IgD-negative memory B cell (primary cell): ENCODE measurements at regions not wholly inside any gene's neighbourhood (a gene's known extent, or its start where the extent isn't known, plus 50 kb on each side); places are given as distances from the start of the nearest gene placed in this dataset.

Experiments
- H3K27ac Mint-ChIP-seq, 3 donors: one replicate each; pipeline ENCODE4 v1.8.0; 2020 to 2022; ENCODE audit warnings: mild to moderate bottlenecking in 3 of 3, mixed read lengths in 3 of 3, moderate library complexity in 1 of 3
- H3K27me3 Mint-ChIP-seq: one replicate; pipeline ENCODE4 v1.8.0; 2021; ENCODE audit warnings: mixed read lengths
- H3K36me3 Mint-ChIP-seq: one replicate; pipeline ENCODE4 v1.8.0; 2020; ENCODE audit warnings: mild to moderate bottlenecking, mixed read lengths
- H3K4me1 Mint-ChIP-seq, 3 donors: one replicate each; pipeline ENCODE4 v1.8.0; 2020 to 2022; ENCODE audit warnings: mixed read lengths in 3 of 3, mild to moderate bottlenecking in 1 of 3
- H3K4me3 Mint-ChIP-seq, 4 donors: one replicate each; pipeline ENCODE4 v1.8.0; 2020 to 2022; ENCODE audit warnings: mild to moderate bottlenecking in 4 of 4, mixed read lengths in 4 of 4, moderate library complexity in 3 of 4
- H3K9me3 Mint-ChIP-seq, 3 donors: one replicate each; pipeline ENCODE4 v1.8.0; 2020 to 2021; ENCODE audit warnings: mixed read lengths in 3 of 3, mild to moderate bottlenecking in 1 of 3

DNA sequence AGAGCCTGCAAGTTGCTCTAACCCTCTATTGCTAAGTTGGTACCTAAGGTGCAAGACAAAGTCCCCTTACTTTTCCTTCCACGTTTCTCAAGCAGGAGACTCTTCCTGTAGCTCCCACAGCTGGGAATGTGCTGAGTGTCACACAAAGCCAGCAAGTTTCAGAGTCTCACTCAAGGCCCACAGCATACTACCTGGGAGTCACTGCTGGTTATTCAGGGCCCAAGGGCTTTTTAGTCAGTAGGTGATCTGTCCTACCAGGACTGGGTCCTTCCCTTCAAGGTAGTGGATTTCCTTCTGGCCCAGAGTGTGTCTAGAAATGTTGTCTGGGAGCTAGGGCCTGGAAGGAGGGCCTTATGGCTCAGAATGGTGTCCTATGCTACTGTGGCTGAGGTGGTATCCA is 261.9 kb upstream of the CITED2 start:
- no peak overlapping the region for H3K4me3 Mint-ChIP-seq
- no peaks in the 10 kb centered on the region for H3K36me3 Mint-ChIP-seq
- peaks cover 0 to 2% (median 0%) of the 10 kb centered on the region in 3 donors for H3K9me3 Mint-ChIP-seq
- H3K27ac Mint-ChIP-seq = no peak overlapping the region
- H3K27me3 Mint-ChIP-seq = no peaks in the 10 kb centered on the region
- H3K4me1 Mint-ChIP-seq = peaks cover 9 to 10% (median 9%) of the 10 kb centered on the region in 3 donors

GRCh38 chr6:139635401-139636130 is 261.1 kb upstream of the CITED2 start:
- H3K27me3 Mint-ChIP-seq = no peaks in the 10 kb centered on the region
- no peaks in the 10 kb centered on the region for H3K36me3 Mint-ChIP-seq
- H3K4me3 Mint-ChIP-seq = no peak overlapping the region
- peaks cover 2 to 5% (median 4%) of the 10 kb centered on the region in 3 donors for H3K4me1 Mint-ChIP-seq
- H3K9me3 Mint-ChIP-seq = peaks cover 0 to 2% (median 0%) of the 10 kb centered on the region in 3 donors
- H3K27ac Mint-ChIP-seq = no peak overlapping the region

DNA sequence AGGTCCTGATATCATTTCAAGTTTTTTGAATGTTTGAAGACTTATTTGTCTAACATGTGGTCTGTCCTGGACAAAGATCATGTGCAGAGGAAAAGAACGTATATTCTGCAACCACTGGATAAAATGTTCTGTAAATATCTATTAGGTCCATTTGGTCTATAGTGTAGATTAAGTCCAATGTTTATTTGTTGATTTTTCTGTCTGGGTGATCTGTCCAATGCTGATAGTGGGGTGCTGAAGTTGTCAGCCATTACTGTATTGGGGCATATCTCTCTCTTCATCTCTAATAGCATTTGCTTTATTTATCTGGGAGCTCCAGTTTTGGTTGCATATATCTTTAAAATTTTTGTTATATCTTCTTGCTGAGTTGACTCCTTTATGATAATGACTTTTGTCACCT is 258.4 kb upstream of the CITED2 start:
- Mint-ChIP-seq H3K27ac (no peak overlapping the region), H3K36me3 (peaks cover 4% of the 10 kb centered on the region), H3K4me1 (no peaks in the 10 kb centered on the region), H3K27me3 (no peaks in the 10 kb centered on the region), H3K9me3 (no peaks in the 10 kb centered on the region), H3K4me3 (no peak overlapping the region)

- Mint-ChIP-seq H3K9me3 (no peaks in the 10 kb centered on the region), H3K27me3 (no peaks in the 10 kb centered on the region), H3K4me3 (no peak overlapping the region), H3K4me1 (peaks cover 0 to 2% (median 0%) of the 10 kb centered on the region in 3 donors), H3K36me3 (peaks cover 6% of the 10 kb centered on the region), H3K27ac (no peak overlapping the region)
These were observed 253.8 kb upstream of the CITED2 start for GRCh38 chr6:139628270-139628669.

DNA sequence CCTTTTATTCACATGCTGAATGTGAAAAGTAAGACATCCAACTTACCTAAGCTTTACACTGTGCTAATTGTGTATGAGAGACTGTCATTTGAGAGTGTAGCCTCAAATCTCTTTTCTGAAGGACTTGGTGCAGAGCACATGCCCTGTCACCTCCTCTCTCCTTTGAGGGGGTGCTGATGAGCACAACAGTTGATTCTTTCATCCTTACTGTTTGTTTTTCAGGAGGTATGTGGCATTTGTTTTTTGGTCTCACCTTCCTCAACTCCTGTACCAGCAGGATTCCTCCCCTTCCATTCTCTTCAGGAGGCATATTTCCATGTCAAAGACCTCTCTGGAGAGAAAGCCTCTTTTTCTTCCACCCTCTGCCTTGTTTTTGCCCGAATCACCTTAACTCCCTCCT is 252.6 kb upstream of the CITED2 start:
- Mint-ChIP-seq H3K36me3 (peaks cover 6% of the 10 kb centered on the region), H3K4me1 (peaks cover 0 to 2% (median 0%) of the 10 kb centered on the region in 3 donors), H3K4me3 (no peak overlapping the region), H3K27me3 (no peaks in the 10 kb centered on the region), H3K9me3 (no peaks in the 10 kb centered on the region), H3K27ac (no peak overlapping the region)

DNA sequence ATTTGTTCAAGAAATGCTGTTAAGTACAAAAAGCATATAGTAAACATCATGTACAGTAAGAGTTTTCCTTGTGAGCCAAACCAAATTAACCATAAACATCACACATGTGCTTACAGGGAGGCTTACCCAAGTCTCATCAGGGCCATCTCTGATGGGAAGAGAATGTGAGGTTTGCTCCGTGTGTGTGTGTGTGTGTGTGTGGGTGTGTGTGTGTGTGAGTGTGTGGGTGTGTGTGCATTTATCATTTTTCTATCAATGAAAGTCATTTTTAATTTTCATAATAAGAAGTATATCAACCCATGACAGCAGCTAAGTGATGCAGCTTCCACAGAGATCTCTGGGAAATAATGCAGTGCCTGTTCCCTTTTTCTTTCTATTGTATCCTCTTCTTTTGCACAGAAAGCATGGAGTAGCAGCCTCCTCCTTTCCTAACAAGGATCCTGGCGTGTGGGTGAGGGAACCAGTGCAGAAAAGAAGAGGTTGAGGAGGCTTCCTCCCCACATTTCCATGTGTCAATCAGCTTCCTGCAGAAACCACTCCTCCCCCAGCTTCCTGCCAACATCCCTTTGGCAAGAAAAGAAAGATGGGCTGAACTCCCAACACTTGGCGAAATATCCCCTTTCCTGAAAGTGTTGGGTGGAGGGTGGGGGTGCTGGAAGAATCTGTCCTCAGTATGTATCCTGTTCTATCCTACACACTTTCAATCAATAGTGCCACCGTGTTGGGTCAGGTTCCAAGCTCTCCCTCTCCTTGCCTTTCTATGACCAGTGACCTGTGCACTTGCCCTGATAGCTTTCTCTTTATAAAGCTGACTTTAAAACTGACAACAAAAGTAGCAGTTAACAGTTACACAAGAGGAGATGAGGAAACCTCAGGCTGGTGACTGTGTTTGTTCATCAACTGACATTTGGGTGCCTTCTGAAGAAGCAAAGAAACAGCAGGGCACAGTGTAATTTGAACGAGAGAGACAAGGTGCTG is 251.8 kb upstream of the CITED2 start:
- Mint-ChIP-seq H3K9me3 (no peaks in the 10 kb centered on the region), H3K4me3 (no peak overlapping the region), H3K4me1 (peaks cover 0 to 2% (median 0%) of the 10 kb centered on the region in 3 donors), H3K27me3 (no peaks in the 10 kb centered on the region), H3K36me3 (peaks cover 6% of the 10 kb centered on the region), H3K27ac (no peak overlapping the region)

GRCh38 chr6:139625081-139625939 is 250.9 kb upstream of the CITED2 start:
- Mint-ChIP-seq H3K27ac (no peak overlapping the region), H3K27me3 (no peaks in the 10 kb centered on the region), H3K36me3 (peaks cover 5% of the 10 kb centered on the region), H3K4me3 (no peak overlapping the region), H3K9me3 (peaks cover 0 to 1% (median 0%) of the 10 kb centered on the region in 3 donors), H3K4me1 (peaks cover 0 to 2% (median 0%) of the 10 kb centered on the region in 3 donors)

DNA sequence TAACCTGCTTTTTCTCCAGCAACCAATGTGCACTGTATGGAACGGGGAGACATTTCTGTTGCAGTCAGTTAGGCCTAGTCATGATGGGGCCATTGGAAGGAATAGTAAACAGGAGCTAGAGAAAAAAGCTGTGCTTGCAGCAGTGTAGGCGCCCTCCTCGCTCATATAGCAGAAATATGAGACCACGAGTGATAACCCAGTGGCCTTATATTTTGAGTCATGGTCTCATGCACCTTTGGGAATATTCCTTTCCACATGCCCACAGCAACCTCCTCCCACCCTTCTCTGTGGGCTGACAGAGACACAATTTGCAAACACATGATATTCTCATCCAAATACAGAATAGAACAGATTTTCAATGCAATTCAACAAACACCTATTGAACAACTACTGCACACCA is 248.9 kb upstream of the CITED2 start:
- H3K27me3 Mint-ChIP-seq = no peaks in the 10 kb centered on the region
- no peak overlapping the region for H3K4me3 Mint-ChIP-seq
- H3K9me3 Mint-ChIP-seq = peaks cover 0 to 1% (median 0%) of the 10 kb centered on the region in 3 donors
- peaks cover 0 to 2% (median 0%) of the 10 kb centered on the region in 3 donors for H3K4me1 Mint-ChIP-seq
- peaks cover 3% of the 10 kb centered on the region for H3K36me3 Mint-ChIP-seq
- no peak overlapping the region for H3K27ac Mint-ChIP-seq

DNA sequence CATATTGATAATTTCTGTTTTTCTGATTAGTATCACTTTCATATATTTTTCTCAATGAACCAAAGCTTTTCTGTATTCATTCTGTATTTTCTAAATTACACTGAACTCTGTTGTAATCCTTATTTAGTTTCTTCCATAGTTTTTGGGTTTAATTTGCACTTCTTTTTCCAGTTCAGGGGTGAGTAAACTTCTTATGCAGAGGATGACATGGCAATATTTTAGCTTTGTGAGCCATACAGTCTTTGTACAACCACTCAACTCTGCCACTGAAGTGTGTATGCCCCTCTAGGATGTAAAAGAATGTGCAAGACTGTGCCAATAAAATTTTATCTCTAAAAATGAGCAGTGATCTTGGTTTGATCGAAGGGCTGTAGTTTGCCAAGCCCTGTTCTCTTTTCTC is 239.0 kb upstream of the CITED2 start:
- H3K27ac Mint-ChIP-seq = no peak overlapping the region
- peaks cover 0 to 2% (median 0%) of the 10 kb centered on the region in 3 donors for H3K9me3 Mint-ChIP-seq
- H3K27me3 Mint-ChIP-seq = peaks cover 1% of the 10 kb centered on the region
- H3K36me3 Mint-ChIP-seq = no peaks in the 10 kb centered on the region
- no peak overlapping the region for H3K4me3 Mint-ChIP-seq
- no peaks in the 10 kb centered on the region for H3K4me1 Mint-ChIP-seq

DNA sequence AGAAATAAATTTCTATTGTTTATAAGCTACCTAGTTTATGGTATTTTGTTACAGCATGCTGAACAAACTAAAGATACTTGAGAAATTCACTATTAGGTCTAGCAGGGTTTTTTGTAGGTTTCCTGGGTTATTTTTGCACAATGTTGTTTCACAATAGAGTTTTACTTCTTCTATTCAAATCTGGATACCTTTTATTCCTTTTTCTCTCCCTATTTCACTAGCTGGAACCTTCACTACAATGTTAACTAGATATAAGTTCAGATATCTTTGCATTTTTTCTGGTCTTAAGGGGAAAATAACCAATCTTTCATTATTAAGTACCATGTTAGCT is 237.7 kb upstream of the CITED2 start:
- no peak overlapping the region for H3K4me3 Mint-ChIP-seq
- no peak overlapping the region for H3K27ac Mint-ChIP-seq
- no peaks in the 10 kb centered on the region for H3K36me3 Mint-ChIP-seq
- H3K27me3 Mint-ChIP-seq = no peaks in the 10 kb centered on the region
- peaks cover 0 to 2% (median 0%) of the 10 kb centered on the region in 3 donors for H3K9me3 Mint-ChIP-seq
- no peaks in the 10 kb centered on the region for H3K4me1 Mint-ChIP-seq

DNA sequence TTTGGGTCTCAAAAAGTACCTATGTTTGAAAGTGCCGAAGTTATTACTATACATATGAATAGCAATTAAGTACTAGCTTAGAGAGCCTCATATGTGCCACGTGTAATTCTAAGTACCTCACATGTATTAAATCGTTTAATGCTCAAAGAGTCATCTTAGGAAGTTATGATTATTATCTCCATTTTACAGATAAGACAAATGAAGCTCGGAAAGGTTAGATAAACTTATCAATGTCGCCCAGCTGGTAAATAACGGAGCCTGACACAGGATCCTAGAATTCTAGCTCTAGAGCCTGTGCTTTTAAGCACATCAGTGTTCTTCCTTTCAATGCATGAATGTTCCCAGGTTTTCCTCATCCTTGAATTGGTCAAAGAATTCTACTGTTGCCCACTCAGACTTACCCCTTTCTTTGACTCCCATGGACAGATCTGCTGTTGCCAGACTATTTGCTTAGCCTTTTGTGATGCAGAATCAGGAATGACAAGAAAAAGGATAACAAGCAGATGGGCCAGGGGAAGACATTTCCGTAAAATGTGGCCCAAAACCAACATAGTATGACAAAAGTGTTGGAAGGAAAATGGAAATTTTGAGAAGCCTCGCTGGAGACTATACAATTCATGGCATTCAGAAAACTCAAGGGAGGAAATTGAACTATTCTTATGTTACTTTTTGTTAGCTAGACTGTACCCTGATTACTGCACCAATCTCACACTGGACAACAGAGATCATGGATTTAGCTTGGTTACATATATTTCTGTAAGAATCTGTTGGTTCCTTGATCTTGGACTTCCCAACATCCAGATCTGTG is 237.1 kb upstream of the CITED2 start:
- Mint-ChIP-seq H3K4me3 (no peak overlapping the region), H3K9me3 (no peaks in the 10 kb centered on the region), H3K27me3 (no peaks in the 10 kb centered on the region), H3K36me3 (no peaks in the 10 kb centered on the region), H3K4me1 (no peaks in the 10 kb centered on the region), H3K27ac (no peak overlapping the region)

DNA sequence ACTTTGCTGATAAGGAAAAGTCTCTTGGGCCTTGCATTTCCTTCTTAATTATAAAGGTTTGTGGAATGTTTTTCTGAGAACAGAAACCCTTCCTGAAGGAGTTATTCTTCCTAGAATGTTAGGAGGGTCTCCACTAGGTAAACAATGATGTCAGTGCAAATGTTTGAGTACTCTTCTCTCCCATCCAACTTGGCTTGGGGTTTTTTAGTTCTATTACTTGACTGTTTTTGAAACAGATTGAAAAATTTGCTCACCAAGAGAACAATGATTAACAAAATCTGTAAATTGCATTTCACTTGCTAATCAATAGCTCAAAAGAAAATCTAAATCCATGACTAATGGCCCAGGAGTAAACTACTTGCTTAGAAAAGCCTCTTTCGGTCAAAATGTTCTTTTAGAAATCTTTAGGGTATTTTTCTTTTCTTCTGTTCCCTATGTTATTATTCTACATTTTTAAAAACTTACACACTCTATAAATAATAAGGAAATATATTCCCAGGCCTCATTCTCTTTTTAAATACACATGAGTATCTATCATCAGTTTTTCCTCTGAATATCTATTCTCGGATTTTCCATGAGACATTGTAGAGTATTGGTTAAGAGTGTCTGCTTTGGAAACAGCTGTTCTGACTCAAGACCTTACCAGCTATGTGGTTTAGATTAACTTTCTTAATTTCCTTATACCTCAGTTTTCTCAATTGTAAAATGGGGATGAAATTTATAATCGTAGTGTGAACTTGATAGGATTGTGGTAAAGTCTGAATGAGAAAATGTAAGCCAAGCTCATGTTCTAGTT is 234.2 kb upstream of the CITED2 start:
- Mint-ChIP-seq H3K27ac (no peak overlapping the region), H3K27me3 (no peaks in the 10 kb centered on the region), H3K4me3 (no peak overlapping the region), H3K9me3 (no peaks in the 10 kb centered on the region), H3K4me1 (no peaks in the 10 kb centered on the region), H3K36me3 (peaks cover 1% of the 10 kb centered on the region)

- H3K4me3 Mint-ChIP-seq = no peak overlapping the region
- H3K27me3 Mint-ChIP-seq = no peaks in the 10 kb centered on the region
- peaks cover 0 to 3% (median 0%) of the 10 kb centered on the region in 3 donors for H3K9me3 Mint-ChIP-seq
- no peak overlapping the region for H3K27ac Mint-ChIP-seq
- peaks cover 1% of the 10 kb centered on the region for H3K36me3 Mint-ChIP-seq
- peaks cover 0 to 1% (median 0%) of the 10 kb centered on the region in 3 donors for H3K4me1 Mint-ChIP-seq
These were observed 230.9 kb upstream of the CITED2 start for GRCh38 chr6:139605350-139605749.
